Tibial nerve (tissue), 4 donors: ENCODE measurements at regions not wholly inside any gene's neighbourhood (a gene's known extent, or its start where the extent isn't known, plus 50 kb on each side); places are given as distances from the start of the nearest gene placed in this dataset.

Experiments used
- EP300 ChIP-seq, 2 donors: sonication (generic); formaldehyde crosslinking; IDR thresholded peaks; one replicate each; pipeline ENCODE4 v1.6.1; 2017; ENCODE audit warnings: antibody characterized with exemption in 2 of 2, mild to moderate bottlenecking in 1 of 2
- POLR2A ChIP-seq, 2 donors: fragments of 450-650 bp; IDR thresholded peaks; one replicate each; pipeline ENCODE4 v1.6.1; 2017; ENCODE audit warnings: antibody characterized with exemption in 2 of 2, mild to moderate bottlenecking in 2 of 2, moderate library complexity in 2 of 2
- TF ChIP-seq, protein P1 (sequence below), 5 experiments: fragments of 200-600 bp in 3 of 5; fragments of 450-650 bp in 2 of 5; sonication (generic) in 3 of 5; IDR thresholded peaks; one replicate each; pipeline ENCODE4 v1.5.1; 2016 to 2019; ENCODE audit warnings: antibody characterized with exemption in 5 of 5, mild to moderate bottlenecking in 3 of 5, moderate library complexity in 2 of 5

- TF ChIP-seq, protein P1, sequence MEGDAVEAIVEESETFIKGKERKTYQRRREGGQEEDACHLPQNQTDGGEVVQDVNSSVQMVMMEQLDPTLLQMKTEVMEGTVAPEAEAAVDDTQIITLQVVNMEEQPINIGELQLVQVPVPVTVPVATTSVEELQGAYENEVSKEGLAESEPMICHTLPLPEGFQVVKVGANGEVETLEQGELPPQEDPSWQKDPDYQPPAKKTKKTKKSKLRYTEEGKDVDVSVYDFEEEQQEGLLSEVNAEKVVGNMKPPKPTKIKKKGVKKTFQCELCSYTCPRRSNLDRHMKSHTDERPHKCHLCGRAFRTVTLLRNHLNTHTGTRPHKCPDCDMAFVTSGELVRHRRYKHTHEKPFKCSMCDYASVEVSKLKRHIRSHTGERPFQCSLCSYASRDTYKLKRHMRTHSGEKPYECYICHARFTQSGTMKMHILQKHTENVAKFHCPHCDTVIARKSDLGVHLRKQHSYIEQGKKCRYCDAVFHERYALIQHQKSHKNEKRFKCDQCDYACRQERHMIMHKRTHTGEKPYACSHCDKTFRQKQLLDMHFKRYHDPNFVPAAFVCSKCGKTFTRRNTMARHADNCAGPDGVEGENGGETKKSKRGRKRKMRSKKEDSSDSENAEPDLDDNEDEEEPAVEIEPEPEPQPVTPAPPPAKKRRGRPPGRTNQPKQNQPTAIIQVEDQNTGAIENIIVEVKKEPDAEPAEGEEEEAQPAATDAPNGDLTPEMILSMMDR (IDR thresholded peaks at IDR 0.05), result no peak
- TF ChIP-seq EP300 (IDR thresholded peaks at IDR 0.05) (no peak), POLR2A (IDR thresholded peaks at IDR 0.05) (no peak)
Observed at GRCh38 chr14:101173698-101174521, 270.4 kb upstream of the RTL1 start.
